ENCODE measurements at regions not wholly inside any gene's neighbourhood (a gene's known extent, or its start where the extent isn't known, plus 50 kb on each side); places are given as distances from the start of the nearest gene placed in this dataset.

DNA sequence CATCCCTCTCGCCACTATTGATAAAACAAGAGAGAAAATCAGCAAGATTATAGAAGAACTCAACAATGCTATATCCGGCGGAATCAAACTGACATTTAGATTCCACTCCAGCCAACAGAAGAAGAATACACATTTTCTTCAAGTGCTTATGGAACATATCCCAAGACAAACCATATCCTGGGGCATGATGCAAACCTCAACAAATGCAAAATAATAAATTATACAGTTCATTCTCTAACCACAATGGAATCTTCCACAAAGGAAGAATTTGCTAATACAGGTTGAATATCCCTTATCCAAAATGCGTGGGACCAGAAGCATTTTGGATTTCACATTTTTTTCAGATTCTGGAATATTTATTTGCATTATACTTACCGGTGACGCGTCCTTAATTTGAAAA is 51.4 kb upstream of the YPEL5 start:
- no peak for TF ChIP-seq GATA2 (IDR thresholded peaks at IDR 0.05; ENCODE audit: low read depth, low read length)
- TF ChIP-seq GATA3 (IDR thresholded peaks at IDR 0.05; ENCODE audit: low read depth, low read length): no peak

Measured in SH-SY5Y (cell line).